ENCODE measurements at regions not wholly inside any gene's neighbourhood (a gene's known extent, or its start where the extent isn't known, plus 50 kb on each side); places are given as distances from the start of the nearest gene placed in this dataset.

- H3K36me3 Mint-ChIP-seq (ENCODE audit: low read depth) = no peaks in the 10 kb centered on the region
Observed at GRCh38 chr4:19684084-19684483, 567.6 kb upstream of the SLIT2 start.

GRCh38 chr4:19683426-19683825 is 568.3 kb upstream of the SLIT2 start:
- H3K9me3 Mint-ChIP-seq = no peaks in the 10 kb centered on the region
- H3K36me3 Mint-ChIP-seq (ENCODE audit: low read depth) = no peaks in the 10 kb centered on the region
- H3K27me3 Mint-ChIP-seq = no peaks in the 10 kb centered on the region
- no peak overlapping the region for H3K27ac Mint-ChIP-seq
- no peaks in the 10 kb centered on the region for H3K4me1 Mint-ChIP-seq (ENCODE audit: low read depth)
- intact Hi-C loops (cut with micrococcal nuclease) = no loop called here
- H3K4me3 Mint-ChIP-seq = no peak overlapping the region

More at GRCh38 chr4:19684084-19684483, 567.6 kb upstream of the SLIT2 start:
- Mint-ChIP-seq H3K27me3 (no peaks in the 10 kb centered on the region), H3K4me3 (no peak overlapping the region), H3K4me1 (ENCODE audit: low read depth) (no peaks in the 10 kb centered on the region), H3K9me3 (no peaks in the 10 kb centered on the region), H3K27ac (no peak overlapping the region)
- intact Hi-C loops (cut with micrococcal nuclease) = no loop called here

GRCh38 chr4:19677211-19677610 is 574.5 kb upstream of the SLIT2 start:
- peaks cover 2% of the 10 kb centered on the region for H3K9me3 Mint-ChIP-seq
- intact Hi-C loops (cut with micrococcal nuclease) = no loop called here
- H3K27me3 Mint-ChIP-seq = no peaks in the 10 kb centered on the region
- H3K27ac Mint-ChIP-seq = no peak overlapping the region
- no peaks in the 10 kb centered on the region for H3K4me1 Mint-ChIP-seq (ENCODE audit: low read depth)
- no peak overlapping the region for H3K4me3 Mint-ChIP-seq
- H3K36me3 Mint-ChIP-seq (ENCODE audit: low read depth) = no peaks in the 10 kb centered on the region

DNA sequence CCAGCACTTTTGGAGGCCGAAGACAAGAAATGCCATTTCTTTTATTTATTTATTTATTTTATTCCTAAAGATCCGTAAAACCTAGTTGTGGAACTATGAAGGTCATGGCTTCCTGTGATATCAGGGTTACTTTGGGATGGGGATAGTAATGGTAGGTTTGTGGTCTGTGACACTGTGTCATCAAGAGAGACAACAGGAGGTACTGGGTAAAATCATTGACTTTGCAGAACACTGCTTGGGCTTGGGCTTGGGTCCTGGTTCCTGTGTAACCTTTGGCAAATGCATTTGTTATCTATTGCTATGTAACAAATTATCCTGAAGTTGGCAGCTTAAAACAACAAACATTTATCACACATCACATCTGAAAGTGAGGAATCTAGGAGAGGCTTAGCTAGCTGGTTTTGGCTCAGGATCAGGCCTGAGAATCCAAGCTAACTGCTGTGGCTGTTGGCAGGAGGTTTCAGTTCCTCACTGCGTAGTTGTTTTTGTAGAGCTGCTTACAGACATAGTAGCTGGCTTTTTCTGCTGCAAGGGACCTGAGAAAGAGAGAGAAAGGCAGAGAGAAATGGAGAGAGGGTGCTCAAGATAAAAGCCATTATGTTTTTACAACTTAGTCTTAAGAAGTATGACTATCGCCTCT is 576.4 kb upstream of the SLIT2 start:
- Mint-ChIP-seq H3K27ac (no peak overlapping the region), H3K4me3 (no peak overlapping the region), H3K36me3 (ENCODE audit: low read depth) (no peaks in the 10 kb centered on the region), H3K27me3 (no peaks in the 10 kb centered on the region), H3K4me1 (ENCODE audit: low read depth) (no peaks in the 10 kb centered on the region), H3K9me3 (peaks cover 12% of the 10 kb centered on the region)
- intact Hi-C loops (cut with micrococcal nuclease) = no loop called here

GRCh38 chr4:19659101-19659500 is 592.6 kb upstream of the SLIT2 start:
- Mint-ChIP-seq H3K27ac (no peak overlapping the region), H3K9me3 (no peaks in the 10 kb centered on the region), H3K36me3 (ENCODE audit: low read depth) (no peaks in the 10 kb centered on the region), H3K4me1 (ENCODE audit: low read depth) (no peaks in the 10 kb centered on the region), H3K27me3 (no peaks in the 10 kb centered on the region), H3K4me3 (no peak overlapping the region)
- intact Hi-C loops (cut with micrococcal nuclease) = no loop called here

GRCh38 chr4:19657856-19658255 is 593.8 kb upstream of the SLIT2 start:
- no peaks in the 10 kb centered on the region for H3K4me1 Mint-ChIP-seq (ENCODE audit: low read depth)
- no peak overlapping the region for H3K27ac Mint-ChIP-seq
- no peaks in the 10 kb centered on the region for H3K36me3 Mint-ChIP-seq (ENCODE audit: low read depth)
- H3K9me3 Mint-ChIP-seq = no peaks in the 10 kb centered on the region
- intact Hi-C loops (cut with micrococcal nuclease) = no loop called here
- H3K27me3 Mint-ChIP-seq = no peaks in the 10 kb centered on the region
- no peak overlapping the region for H3K4me3 Mint-ChIP-seq

- H3K27me3 Mint-ChIP-seq = no peaks in the 10 kb centered on the region
- no peak overlapping the region for H3K4me3 Mint-ChIP-seq
- no peaks in the 10 kb centered on the region for H3K9me3 Mint-ChIP-seq
- H3K4me1 Mint-ChIP-seq (ENCODE audit: low read depth) = no peaks in the 10 kb centered on the region
- intact Hi-C loops (cut with micrococcal nuclease) = no loop called here
- H3K27ac Mint-ChIP-seq = no peak overlapping the region
- no peaks in the 10 kb centered on the region for H3K36me3 Mint-ChIP-seq (ENCODE audit: low read depth)
Observed at GRCh38 chr4:19655666-19656065, 596.0 kb upstream of the SLIT2 start.

DNA sequence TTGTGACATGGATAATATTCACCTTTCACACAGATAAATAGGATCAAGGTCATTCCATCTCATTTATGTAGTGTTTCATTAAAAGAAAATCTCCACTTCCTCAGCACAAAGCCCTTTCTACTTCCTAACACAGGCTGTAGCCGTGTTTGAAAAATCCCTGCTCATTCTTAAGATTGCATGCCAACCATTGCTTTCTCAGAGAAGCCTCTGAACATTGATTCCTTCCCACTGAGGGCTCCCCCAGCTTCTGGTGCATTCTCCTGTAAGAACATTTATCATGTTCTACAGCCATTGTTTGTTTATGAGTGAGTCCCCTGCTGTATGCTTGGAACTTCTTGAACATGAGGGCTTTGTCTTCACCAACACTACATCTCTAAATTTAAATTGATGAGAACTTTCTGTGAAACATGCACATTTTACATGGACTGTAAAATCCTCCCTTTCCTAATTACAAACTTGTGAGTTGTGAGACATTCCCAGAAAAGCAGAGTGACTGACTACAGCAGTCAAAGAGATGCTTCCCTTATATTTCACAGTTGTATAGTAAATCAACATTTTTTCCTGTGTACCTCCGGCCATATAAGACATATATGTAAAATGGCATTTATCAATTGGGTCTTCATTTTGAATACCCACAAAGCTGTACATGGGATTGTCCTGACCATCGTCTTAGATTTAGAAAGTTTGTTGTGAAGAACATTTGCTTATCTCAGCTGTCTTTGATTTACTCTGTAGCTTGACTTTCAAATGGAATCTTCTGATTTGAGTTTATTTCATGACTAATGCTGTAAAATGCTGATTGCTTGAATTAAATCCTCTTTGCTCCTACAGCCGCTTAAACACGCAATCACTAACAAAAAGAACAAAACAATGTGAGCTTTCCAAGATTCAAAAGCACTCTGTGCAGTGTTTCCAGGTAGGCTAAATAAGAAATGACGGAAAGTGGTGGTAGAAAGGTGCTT is 600.5 kb upstream of the SLIT2 start:
- Mint-ChIP-seq H3K27me3 (no peaks in the 10 kb centered on the region), H3K4me1 (ENCODE audit: low read depth) (no peaks in the 10 kb centered on the region), H3K9me3 (peaks cover 8% of the 10 kb centered on the region), H3K4me3 (no peak overlapping the region), H3K36me3 (ENCODE audit: low read depth) (no peaks in the 10 kb centered on the region), H3K27ac (no peak overlapping the region)
- intact Hi-C loops (cut with micrococcal nuclease) = no loop called here

GRCh38 chr4:19645589-19645988 is 606.1 kb upstream of the SLIT2 start:
- Mint-ChIP-seq H3K9me3 (peaks cover 8% of the 10 kb centered on the region), H3K27ac (no peak overlapping the region), H3K36me3 (ENCODE audit: low read depth) (no peaks in the 10 kb centered on the region), H3K4me3 (no peak overlapping the region), H3K4me1 (ENCODE audit: low read depth) (no peaks in the 10 kb centered on the region), H3K27me3 (no peaks in the 10 kb centered on the region)
- intact Hi-C loops (cut with micrococcal nuclease) = no loop called here

GRCh38 chr4:19636451-19636850 is 615.3 kb upstream of the SLIT2 start:
- no peak overlapping the region for H3K27ac Mint-ChIP-seq
- no peaks in the 10 kb centered on the region for H3K9me3 Mint-ChIP-seq
- H3K27me3 Mint-ChIP-seq = no peaks in the 10 kb centered on the region
- no peaks in the 10 kb centered on the region for H3K36me3 Mint-ChIP-seq (ENCODE audit: low read depth)
- H3K4me1 Mint-ChIP-seq (ENCODE audit: low read depth) = no peaks in the 10 kb centered on the region
- no peak overlapping the region for H3K4me3 Mint-ChIP-seq
- intact Hi-C loops (cut with micrococcal nuclease) = no loop called here

- no peak overlapping the region for H3K4me3 Mint-ChIP-seq
- H3K36me3 Mint-ChIP-seq (ENCODE audit: low read depth) = no peaks in the 10 kb centered on the region
- no peaks in the 10 kb centered on the region for H3K27me3 Mint-ChIP-seq
- H3K4me1 Mint-ChIP-seq (ENCODE audit: low read depth) = no peaks in the 10 kb centered on the region
- intact Hi-C loops (cut with micrococcal nuclease) = no loop called here
- no peak overlapping the region for H3K27ac Mint-ChIP-seq
- no peaks in the 10 kb centered on the region for H3K9me3 Mint-ChIP-seq
Observed at GRCh38 chr4:19631814-19632213, 619.9 kb upstream of the SLIT2 start.

GRCh38 chr4:19623866-19624265 is 627.8 kb upstream of the SLIT2 start:
- H3K27ac Mint-ChIP-seq = no peak overlapping the region

GRCh38 chr4:19615086-19615689 is 636.5 kb upstream of the SLIT2 start:
- H3K9me3 Mint-ChIP-seq = peaks cover 16% of the 10 kb centered on the region
- H3K4me1 Mint-ChIP-seq (ENCODE audit: low read depth) = no peaks in the 10 kb centered on the region
- H3K27ac Mint-ChIP-seq = no peak overlapping the region
- H3K4me3 Mint-ChIP-seq = no peak overlapping the region
- intact Hi-C loops (cut with micrococcal nuclease) = no loop called here
- H3K36me3 Mint-ChIP-seq (ENCODE audit: low read depth) = no peaks in the 10 kb centered on the region
- H3K27me3 Mint-ChIP-seq = no peaks in the 10 kb centered on the region

More at GRCh38 chr4:19623866-19624265, 627.8 kb upstream of the SLIT2 start:
- no peaks in the 10 kb centered on the region for H3K36me3 Mint-ChIP-seq (ENCODE audit: low read depth)
- peaks cover 8% of the 10 kb centered on the region for H3K9me3 Mint-ChIP-seq
- no peaks in the 10 kb centered on the region for H3K27me3 Mint-ChIP-seq
- intact Hi-C loops (cut with micrococcal nuclease) = no loop called here
- H3K4me3 Mint-ChIP-seq = no peak overlapping the region
- H3K4me1 Mint-ChIP-seq (ENCODE audit: low read depth) = no peaks in the 10 kb centered on the region

GRCh38 chr4:19614171-19614570 is 637.5 kb upstream of the SLIT2 start:
- H3K27me3 Mint-ChIP-seq = no peaks in the 10 kb centered on the region
- intact Hi-C loops (cut with micrococcal nuclease) = no loop called here
- H3K4me1 Mint-ChIP-seq (ENCODE audit: low read depth) = no peaks in the 10 kb centered on the region
- H3K9me3 Mint-ChIP-seq = peaks cover 16% of the 10 kb centered on the region
- no peaks in the 10 kb centered on the region for H3K36me3 Mint-ChIP-seq (ENCODE audit: low read depth)
- no peak overlapping the region for H3K27ac Mint-ChIP-seq
- no peak overlapping the region for H3K4me3 Mint-ChIP-seq

All from dendritic cell treated with granulocyte-macrophage colony-stimulating factor and Interleukin-4, amounts not matched to agents 40 ng/mL and 50 ng/mL, for 4 days (primary cell).